ENCODE measurements at regions not wholly inside any gene's neighbourhood (a gene's known extent, or its start where the extent isn't known, plus 50 kb on each side); places are given as distances from the start of the nearest gene placed in this dataset.

GRCh38 chr13:65971541-65971940, 1258.6 kb downstream of the PCDH9 start:
- no peak for TF ChIP-seq CTCF (IDR thresholded peaks at IDR 0.05; ENCODE audit: insufficient read depth, low read length, poor library complexity, severe bottlenecking)
- H3K4me3 ChIP-seq (replicated peaks; ENCODE audit: low read depth, low read length) = no peak overlapping the region
- DNase-seq (ENCODE audit: extremely low read depth, insufficient read length) = no peak
- no peaks in the 10 kb centered on the region for H3K36me3 ChIP-seq (ENCODE audit: control insufficient read depth, insufficient read depth, low read length)
- H3K27me3 ChIP-seq (replicated peaks; ENCODE audit: control insufficient read depth, insufficient read depth, low read length) = no peaks in the 10 kb centered on the region

GRCh38 chr13:65966991-65967451, 1263.1 kb downstream of the PCDH9 start:
- DNase-seq (ENCODE audit: extremely low read depth, insufficient read length) = no peak
- no peak overlapping the region for H3K4me3 ChIP-seq (replicated peaks; ENCODE audit: low read depth, low read length)

GRCh38 chr13:65965501-65965900, 1264.6 kb downstream of the PCDH9 start:
- TF ChIP-seq CTCF (IDR thresholded peaks at IDR 0.05; ENCODE audit: insufficient read depth, low read length, poor library complexity, severe bottlenecking) = no peak
- Histone ChIP-seq H3K36me3 (ENCODE audit: control insufficient read depth, insufficient read depth, low read length) (no peaks in the 10 kb centered on the region), H3K4me3 (replicated peaks; ENCODE audit: low read depth, low read length) (no peak overlapping the region), H3K27me3 (replicated peaks; ENCODE audit: control insufficient read depth, insufficient read depth, low read length) (no peaks in the 10 kb centered on the region)
- no peak for DNase-seq (ENCODE audit: extremely low read depth, insufficient read length)

More at GRCh38 chr13:65966991-65967451, 1263.1 kb downstream of the PCDH9 start:
- H3K27me3 ChIP-seq (replicated peaks; ENCODE audit: control insufficient read depth, insufficient read depth, low read length) = no peaks in the 10 kb centered on the region
- H3K36me3 ChIP-seq (ENCODE audit: control insufficient read depth, insufficient read depth, low read length) = no peaks in the 10 kb centered on the region
- TF ChIP-seq CTCF (IDR thresholded peaks at IDR 0.05; ENCODE audit: insufficient read depth, low read length, poor library complexity, severe bottlenecking) = no peak

GRCh38 chr13:65964672-65965071, 1265.5 kb downstream of the PCDH9 start:
- TF ChIP-seq CTCF (IDR thresholded peaks at IDR 0.05; ENCODE audit: insufficient read depth, low read length, poor library complexity, severe bottlenecking) = no peak
- H3K27me3 ChIP-seq (replicated peaks; ENCODE audit: control insufficient read depth, insufficient read depth, low read length) = no peaks in the 10 kb centered on the region
- no peak for DNase-seq (ENCODE audit: extremely low read depth, insufficient read length)

DNA sequence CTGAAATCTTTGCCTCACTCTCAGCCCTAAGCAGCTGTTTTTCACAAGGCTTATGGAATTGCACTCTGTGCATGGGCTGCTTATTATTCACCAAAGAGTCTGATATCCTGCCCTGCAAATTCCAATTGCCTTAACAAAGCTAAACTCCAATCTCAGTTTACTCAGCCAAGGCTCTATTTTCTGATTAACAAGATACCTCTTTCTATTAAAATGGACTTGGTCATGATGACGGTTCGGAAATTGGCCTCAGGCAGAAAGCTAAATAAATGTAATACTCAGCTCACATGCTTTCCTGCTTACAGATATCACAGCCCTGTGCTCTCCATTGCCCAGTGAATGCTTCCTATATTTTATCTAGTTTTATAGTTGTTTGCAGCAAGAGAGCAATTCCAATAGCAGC, 1270.8 kb downstream of the PCDH9 start:
- Histone ChIP-seq H3K4me3 (replicated peaks; ENCODE audit: low read depth, low read length) (no peak overlapping the region), H3K27me3 (replicated peaks; ENCODE audit: control insufficient read depth, insufficient read depth, low read length) (no peaks in the 10 kb centered on the region), H3K36me3 (ENCODE audit: control insufficient read depth, insufficient read depth, low read length) (no peaks in the 10 kb centered on the region)
- no peak for TF ChIP-seq CTCF (IDR thresholded peaks at IDR 0.05; ENCODE audit: insufficient read depth, low read length, poor library complexity, severe bottlenecking)
- DNase-seq (ENCODE audit: extremely low read depth, insufficient read length) = no peak

More at GRCh38 chr13:65964672-65965071, 1265.5 kb downstream of the PCDH9 start:
- Histone ChIP-seq H3K36me3 (ENCODE audit: control insufficient read depth, insufficient read depth, low read length) (no peaks in the 10 kb centered on the region), H3K4me3 (replicated peaks; ENCODE audit: low read depth, low read length) (no peak overlapping the region)

DNA sequence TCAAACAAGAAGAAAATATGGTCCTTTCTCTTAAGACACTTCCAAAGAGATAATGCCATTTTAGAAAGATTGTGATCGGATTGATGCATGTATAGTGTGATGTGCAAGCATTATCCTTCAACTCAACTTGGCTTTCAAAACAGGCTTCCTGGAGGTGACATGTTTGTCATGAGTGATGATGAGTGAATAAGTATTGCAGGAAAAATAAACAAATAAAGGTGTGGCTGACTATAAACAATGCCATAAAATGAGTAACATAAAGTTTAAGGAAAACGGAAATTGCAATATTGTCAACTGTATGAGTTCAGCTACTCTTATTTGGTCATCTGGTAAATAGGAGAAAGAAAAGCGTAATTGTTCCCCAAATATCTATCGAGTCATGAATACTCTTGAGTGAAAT, 1283.7 kb downstream of the PCDH9 start:
- Histone ChIP-seq H3K36me3 (ENCODE audit: control insufficient read depth, insufficient read depth, low read length) (no peaks in the 10 kb centered on the region), H3K4me3 (replicated peaks; ENCODE audit: low read depth, low read length) (no peak overlapping the region), H3K27me3 (replicated peaks; ENCODE audit: control insufficient read depth, insufficient read depth, low read length) (no peaks in the 10 kb centered on the region)
- no peak for TF ChIP-seq CTCF (IDR thresholded peaks at IDR 0.05; ENCODE audit: insufficient read depth, low read length, poor library complexity, severe bottlenecking)
- no peak for DNase-seq (ENCODE audit: extremely low read depth, insufficient read length)
